ENCODE measurements at regions not wholly inside any gene's neighbourhood (a gene's known extent, or its start where the extent isn't known, plus 50 kb on each side); places are given as distances from the start of the nearest gene placed in this dataset.

- ATAC-seq (no peak), DNase-seq (ENCODE audit: low spot score) (no peak)
- Mint-ChIP-seq H3K4me1 (peaks cover 26% of the 10 kb centered on the region), H3K27me3 (ENCODE audit: low read depth) (no peaks in the 10 kb centered on the region), H3K4me3 (no peak overlapping the region), H3K36me3 (no peaks in the 10 kb centered on the region), H3K27ac (no peak overlapping the region), H3K9me3 (0 out of 2 replicates have a peak, but pooled peaks cover 3% of the 10 kb centered on the region)
- TF ChIP-seq ERG (CRISPR knock-in tag; IDR thresholded peaks at IDR 0.05) (no peak), JUN (CRISPR knock-in tag; IDR thresholded peaks at IDR 0.05) (no peak)
- ChIA-PET POLR2A (no interaction called here), CTCF (no interaction called here)
Observed at GRCh38 chr13:79070343-79070974, 335.6 kb downstream of the RBM26 start.

GRCh38 chr13:79062291-79062690, 343.8 kb downstream of the RBM26 start:
- POLR2A ChIA-PET = no interaction called here
- CTCF ChIA-PET = interaction anchor here (0.6 to 1.2 kb wide), 3 partner anchors 26 to 478 kb away, joined by 3 read pairs; no protein-coding TSS in a partner anchor
- no peaks in the 10 kb centered on the region for H3K9me3 Mint-ChIP-seq
- H3K36me3 Mint-ChIP-seq = no peaks in the 10 kb centered on the region
- H3K27ac Mint-ChIP-seq = no peak overlapping the region
- DNase-seq (ENCODE audit: low spot score) (no peak), ATAC-seq (peak; percentile 67)
- peaks cover 13% of the 10 kb centered on the region for H3K4me1 Mint-ChIP-seq
- no peaks in the 10 kb centered on the region for H3K27me3 Mint-ChIP-seq (ENCODE audit: low read depth)
- H3K4me3 Mint-ChIP-seq = no peak overlapping the region
- TF ChIP-seq CREM (CRISPR knock-in tag; IDR thresholded peaks at IDR 0.05) (no peak), NR2C2 (CRISPR knock-in tag; IDR thresholded peaks at IDR 0.05) (no peak), ZNF416 (CRISPR knock-in tag; IDR thresholded peaks at IDR 0.05) (no peak), ZNF671 (CRISPR knock-in tag; IDR thresholded peaks at IDR 0.05) (no peak)

GRCh38 chr13:79060216-79060615, 345.8 kb downstream of the RBM26 start:
- no peaks in the 10 kb centered on the region for H3K27me3 Mint-ChIP-seq (ENCODE audit: low read depth)
- CTCF ChIA-PET = interaction anchor here (0.6 to 1.7 kb wide), 14 partner anchors 8 to 929 kb away, joined by 3 to 6 read pairs (median 3); no protein-coding TSS in a partner anchor
- no peaks in the 10 kb centered on the region for H3K9me3 Mint-ChIP-seq

GRCh38 chr13:79056706-79057105, 349.3 kb downstream of the RBM26 start:
- ATAC-seq (peak; percentile 47; the same call in 1 of the 2 replicates), DNase-seq (ENCODE audit: low spot score) (peak; percentile 29)
- ChIA-PET CTCF (interaction anchor here (0.6 to 1.4 kb wide), 3 partner anchors 11 to 263 kb away, joined by 3 to 5 read pairs (median 4); no protein-coding TSS in a partner anchor), POLR2A (no interaction called here)
- Mint-ChIP-seq H3K4me1 (peaks cover 8% of the 10 kb centered on the region), H3K9me3 (no peaks in the 10 kb centered on the region), H3K27me3 (ENCODE audit: low read depth) (peaks cover 17% of the 10 kb centered on the region), H3K27ac (no peak overlapping the region), H3K36me3 (no peaks in the 10 kb centered on the region), H3K4me3 (no peak overlapping the region)
- peak; percentile 36; the same call in 1 of the 2 replicates for TF ChIP-seq CTCF (IDR thresholded peaks at IDR 0.05)
- TF ChIP-seq OVOL2 (CRISPR knock-in tag; IDR thresholded peaks at IDR 0.05; ENCODE audit: borderline replicate concordance) = no peak

More at GRCh38 chr13:79060216-79060615, 345.8 kb downstream of the RBM26 start:
- Mint-ChIP-seq H3K4me1 (peaks cover 8% of the 10 kb centered on the region), H3K36me3 (no peaks in the 10 kb centered on the region), H3K4me3 (no peak overlapping the region), H3K27ac (no peak overlapping the region)
- ATAC-seq = peak; percentile 60; the same call in 1 of the 2 replicates
- DNase-seq (ENCODE audit: low spot score) = no peak
- TF ChIP-seq TEAD1 (CRISPR knock-in tag; IDR thresholded peaks at IDR 0.05) (no peak), EMX1 (CRISPR knock-in tag; IDR thresholded peaks at IDR 0.05) (no peak), SP1 (CRISPR knock-in tag; conservative IDR thresholded peaks at IDR 0.05) (no peak), E2F1 (CRISPR knock-in tag; IDR thresholded peaks at IDR 0.05) (no peak), HMGA2 (CRISPR knock-in tag; IDR thresholded peaks at IDR 0.05) (no peak), TP53 (CRISPR knock-in tag; IDR thresholded peaks at IDR 0.05) (no peak), ETV6 (CRISPR knock-in tag; IDR thresholded peaks at IDR 0.05) (no peak), NR2C2 (CRISPR knock-in tag; IDR thresholded peaks at IDR 0.05) (no peak), GRHL2 (CRISPR knock-in tag; IDR thresholded peaks at IDR 0.05; ENCODE audit: insufficient replicate concordance, severe bottlenecking) (no peak), USF1 (CRISPR knock-in tag; IDR thresholded peaks at IDR 0.05) (no peak), USF2 (CRISPR knock-in tag; IDR thresholded peaks at IDR 0.05) (no peak), ZBTB21 (CRISPR knock-in tag; IDR thresholded peaks at IDR 0.05; ENCODE audit: borderline replicate concordance) (no peak), ATF1 (CRISPR knock-in tag; IDR thresholded peaks at IDR 0.05) (no peak)
- POLR2A ChIA-PET = no interaction called here
